ENCODE measurements at regions not wholly inside any gene's neighbourhood (a gene's known extent, or its start where the extent isn't known, plus 50 kb on each side); places are given as distances from the start of the nearest gene placed in this dataset.

DNA sequence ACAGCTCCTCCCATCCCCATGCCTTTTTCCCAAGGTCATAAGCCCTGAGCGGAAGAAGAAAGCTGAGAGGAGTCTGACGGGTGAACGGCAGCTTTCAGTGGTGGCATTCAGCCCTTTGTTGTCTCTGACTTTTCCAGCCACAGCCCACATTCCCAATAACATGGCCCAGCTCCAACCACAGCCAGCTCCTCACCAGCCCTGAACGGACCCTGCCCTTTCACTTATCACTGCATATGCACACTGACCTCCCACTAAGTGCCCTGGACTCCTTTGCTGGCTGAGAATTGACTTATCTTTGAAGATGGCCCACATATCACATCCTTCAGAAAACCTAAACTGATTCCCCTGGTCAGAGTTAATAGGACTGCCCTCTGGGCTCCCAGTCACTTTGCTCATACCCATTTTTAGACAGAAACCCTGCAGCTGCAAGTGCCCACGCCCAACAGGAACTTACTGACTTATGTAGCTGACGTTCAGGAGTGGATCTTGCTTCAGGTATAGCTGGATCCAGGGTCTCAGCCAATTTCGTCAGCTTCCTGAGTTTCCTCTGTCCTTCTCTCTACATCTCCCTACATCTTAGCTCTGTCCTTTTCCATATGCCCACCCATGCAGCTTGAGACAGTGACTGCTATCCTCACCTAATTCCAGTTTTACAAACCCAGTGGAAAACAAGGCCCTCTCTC is 348.5 kb upstream of the PROK2 start:
- TF ChIP-seq, protein P1, sequence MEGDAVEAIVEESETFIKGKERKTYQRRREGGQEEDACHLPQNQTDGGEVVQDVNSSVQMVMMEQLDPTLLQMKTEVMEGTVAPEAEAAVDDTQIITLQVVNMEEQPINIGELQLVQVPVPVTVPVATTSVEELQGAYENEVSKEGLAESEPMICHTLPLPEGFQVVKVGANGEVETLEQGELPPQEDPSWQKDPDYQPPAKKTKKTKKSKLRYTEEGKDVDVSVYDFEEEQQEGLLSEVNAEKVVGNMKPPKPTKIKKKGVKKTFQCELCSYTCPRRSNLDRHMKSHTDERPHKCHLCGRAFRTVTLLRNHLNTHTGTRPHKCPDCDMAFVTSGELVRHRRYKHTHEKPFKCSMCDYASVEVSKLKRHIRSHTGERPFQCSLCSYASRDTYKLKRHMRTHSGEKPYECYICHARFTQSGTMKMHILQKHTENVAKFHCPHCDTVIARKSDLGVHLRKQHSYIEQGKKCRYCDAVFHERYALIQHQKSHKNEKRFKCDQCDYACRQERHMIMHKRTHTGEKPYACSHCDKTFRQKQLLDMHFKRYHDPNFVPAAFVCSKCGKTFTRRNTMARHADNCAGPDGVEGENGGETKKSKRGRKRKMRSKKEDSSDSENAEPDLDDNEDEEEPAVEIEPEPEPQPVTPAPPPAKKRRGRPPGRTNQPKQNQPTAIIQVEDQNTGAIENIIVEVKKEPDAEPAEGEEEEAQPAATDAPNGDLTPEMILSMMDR (IDR thresholded peaks at IDR 0.05; ENCODE audit: low read depth, low read length): no peak
- no peak for TF ChIP-seq POLR2A (IDR thresholded peaks at IDR 0.05; ENCODE audit: extremely low read depth, insufficient read length)
- TF ChIP-seq, protein P2, sequence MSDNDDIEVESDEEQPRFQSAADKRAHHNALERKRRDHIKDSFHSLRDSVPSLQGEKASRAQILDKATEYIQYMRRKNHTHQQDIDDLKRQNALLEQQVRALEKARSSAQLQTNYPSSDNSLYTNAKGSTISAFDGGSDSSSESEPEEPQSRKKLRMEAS (IDR thresholded peaks at IDR 0.05; ENCODE audit: low read depth, low read length): no peak
- no peak for TF ChIP-seq MYC (IDR thresholded peaks at IDR 0.05; ENCODE audit: low read depth, low read length)
